T follicular helper cell (primary cell): ENCODE measurements at regions not wholly inside any gene's neighbourhood (a gene's known extent, or its start where the extent isn't known, plus 50 kb on each side); places are given as distances from the start of the nearest gene placed in this dataset.

Source experiments
- DNase-seq: peaks from one replicate; pipeline ENCODE4 v3.0.0-alpha.2; 2020; ENCODE audit warnings: low read depth

- no peak for DNase-seq
Measured at GRCh38 chr18:78927616-78928015, 52.0 kb upstream of the SALL3 start.

GRCh38 chr18:78928076-78928475 lies 51.5 kb upstream of the SALL3 start:
- DNase-seq: no peak

GRCh38 chr18:78929516-78929915 lies 50.1 kb upstream of the SALL3 start:
- no peak for DNase-seq
